Epithelial cell of proximal tubule (primary cell): ENCODE measurements at regions not wholly inside any gene's neighbourhood (a gene's known extent, or its start where the extent isn't known, plus 50 kb on each side); places are given as distances from the start of the nearest gene placed in this dataset.

Experiments used
- DNase-seq: peaks from one replicate; pipeline ENCODE4 v3.0.0-alpha.2; 2011; ENCODE audit warnings: low read depth
- H3K4me3 ChIP-seq: 2 replicates; pipeline ENCODE4 v1.5.1; 2011; ENCODE audit warnings: low read depth, mild to moderate bottlenecking, low read length
- CTCF ChIP-seq: conservative IDR thresholded peaks from 2 replicates; pipeline ENCODE4 v1.5.1; 2012; ENCODE audit warnings: low read depth, mild to moderate bottlenecking, low read length

GRCh38 chr2:21291426-21291825 is 167.7 kb downstream of the TDRD15 start:
- DNase-seq: no peak
- no peak overlapping the region for H3K4me3 ChIP-seq

GRCh38 chr2:21294446-21294845 is 170.7 kb downstream of the TDRD15 start:
- no peak for DNase-seq
- no peak for TF ChIP-seq CTCF
- no peak overlapping the region for H3K4me3 ChIP-seq

More at GRCh38 chr2:21291426-21291825, 167.7 kb downstream of the TDRD15 start:
- TF ChIP-seq CTCF: no peak

- DNase-seq: no peak
- H3K4me3 ChIP-seq: no peak overlapping the region
- no peak for TF ChIP-seq CTCF
These were observed 175.6 kb downstream of the TDRD15 start for GRCh38 chr2:21299411-21299810.

GRCh38 chr2:21301871-21302455 is 178.2 kb downstream of the TDRD15 start:
- no peak for TF ChIP-seq CTCF
- H3K4me3 ChIP-seq: no peak overlapping the region
- DNase-seq: no peak

GRCh38 chr2:21303876-21304275 is 180.1 kb downstream of the TDRD15 start:
- DNase-seq: no peak
- no peak for TF ChIP-seq CTCF
- H3K4me3 ChIP-seq: no peak overlapping the region

- TF ChIP-seq CTCF: no peak
- DNase-seq: no peak
- H3K4me3 ChIP-seq: no peak overlapping the region
These were observed 181.8 kb downstream of the TDRD15 start for GRCh38 chr2:21305581-21305980.

GRCh38 chr2:21306235-21306634 is 182.5 kb downstream of the TDRD15 start:
- TF ChIP-seq CTCF: no peak
- no peak for DNase-seq
- no peak overlapping the region for H3K4me3 ChIP-seq
